ENCODE measurements at regions not wholly inside any gene's neighbourhood (a gene's known extent, or its start where the extent isn't known, plus 50 kb on each side); places are given as distances from the start of the nearest gene placed in this dataset.

DNA sequence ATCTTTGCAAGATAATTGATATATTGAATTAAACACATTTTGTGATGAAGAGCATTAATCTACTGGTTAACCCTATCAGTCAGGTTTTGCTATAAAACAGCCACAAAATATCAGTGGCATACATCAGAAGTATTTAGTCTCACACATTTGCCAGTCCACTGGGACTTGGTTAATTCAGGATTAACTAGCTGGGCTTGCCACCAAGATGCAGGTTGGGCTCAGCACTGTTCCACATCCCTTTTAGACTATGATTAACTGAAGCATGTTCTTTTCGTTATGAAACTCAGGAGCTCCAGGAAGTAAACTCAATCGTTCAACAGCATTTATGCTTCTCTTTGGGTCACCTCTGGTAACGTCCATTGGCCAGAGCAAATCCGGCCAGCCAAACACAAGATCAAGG lies 538.1 kb upstream of the HS3ST1 start:
- TF ChIP-seq PAX8 (CRISPR knock-in tag; IDR thresholded peaks at IDR 0.05; ENCODE audit: borderline replicate concordance) (no peak), ZNF101 (CRISPR knock-in tag; IDR thresholded peaks at IDR 0.05; ENCODE audit: borderline replicate concordance, low read depth) (no peak), ZNF484 (CRISPR knock-in tag; IDR thresholded peaks at IDR 0.05; ENCODE audit: borderline replicate concordance, low read depth) (no peak), SRY (CRISPR knock-in tag; IDR thresholded peaks at IDR 0.05) (no peak)
- TF ChIP-seq, protein P1, sequence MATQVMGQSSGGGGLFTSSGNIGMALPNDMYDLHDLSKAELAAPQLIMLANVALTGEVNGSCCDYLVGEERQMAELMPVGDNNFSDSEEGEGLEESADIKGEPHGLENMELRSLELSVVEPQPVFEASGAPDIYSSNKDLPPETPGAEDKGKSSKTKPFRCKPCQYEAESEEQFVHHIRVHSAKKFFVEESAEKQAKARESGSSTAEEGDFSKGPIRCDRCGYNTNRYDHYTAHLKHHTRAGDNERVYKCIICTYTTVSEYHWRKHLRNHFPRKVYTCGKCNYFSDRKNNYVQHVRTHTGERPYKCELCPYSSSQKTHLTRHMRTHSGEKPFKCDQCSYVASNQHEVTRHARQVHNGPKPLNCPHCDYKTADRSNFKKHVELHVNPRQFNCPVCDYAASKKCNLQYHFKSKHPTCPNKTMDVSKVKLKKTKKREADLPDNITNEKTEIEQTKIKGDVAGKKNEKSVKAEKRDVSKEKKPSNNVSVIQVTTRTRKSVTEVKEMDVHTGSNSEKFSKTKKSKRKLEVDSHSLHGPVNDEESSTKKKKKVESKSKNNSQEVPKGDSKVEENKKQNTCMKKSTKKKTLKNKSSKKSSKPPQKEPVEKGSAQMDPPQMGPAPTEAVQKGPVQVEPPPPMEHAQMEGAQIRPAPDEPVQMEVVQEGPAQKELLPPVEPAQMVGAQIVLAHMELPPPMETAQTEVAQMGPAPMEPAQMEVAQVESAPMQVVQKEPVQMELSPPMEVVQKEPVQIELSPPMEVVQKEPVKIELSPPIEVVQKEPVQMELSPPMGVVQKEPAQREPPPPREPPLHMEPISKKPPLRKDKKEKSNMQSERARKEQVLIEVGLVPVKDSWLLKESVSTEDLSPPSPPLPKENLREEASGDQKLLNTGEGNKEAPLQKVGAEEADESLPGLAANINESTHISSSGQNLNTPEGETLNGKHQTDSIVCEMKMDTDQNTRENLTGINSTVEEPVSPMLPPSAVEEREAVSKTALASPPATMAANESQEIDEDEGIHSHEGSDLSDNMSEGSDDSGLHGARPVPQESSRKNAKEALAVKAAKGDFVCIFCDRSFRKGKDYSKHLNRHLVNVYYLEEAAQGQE (IDR thresholded peaks at IDR 0.05; ENCODE audit: borderline replicate concordance in 1 of 2, low read depth in 1 of 2, low read length in 2 of 2): no peak
- TF ChIP-seq, protein P2, sequence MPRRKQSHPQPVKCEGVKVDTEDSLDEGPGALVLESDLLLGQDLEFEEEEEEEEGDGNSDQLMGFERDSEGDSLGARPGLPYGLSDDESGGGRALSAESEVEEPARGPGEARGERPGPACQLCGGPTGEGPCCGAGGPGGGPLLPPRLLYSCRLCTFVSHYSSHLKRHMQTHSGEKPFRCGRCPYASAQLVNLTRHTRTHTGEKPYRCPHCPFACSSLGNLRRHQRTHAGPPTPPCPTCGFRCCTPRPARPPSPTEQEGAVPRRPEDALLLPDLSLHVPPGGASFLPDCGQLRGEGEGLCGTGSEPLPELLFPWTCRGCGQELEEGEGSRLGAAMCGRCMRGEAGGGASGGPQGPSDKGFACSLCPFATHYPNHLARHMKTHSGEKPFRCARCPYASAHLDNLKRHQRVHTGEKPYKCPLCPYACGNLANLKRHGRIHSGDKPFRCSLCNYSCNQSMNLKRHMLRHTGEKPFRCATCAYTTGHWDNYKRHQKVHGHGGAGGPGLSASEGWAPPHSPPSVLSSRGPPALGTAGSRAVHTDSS (CRISPR knock-in tag; conservative IDR thresholded peaks at IDR 0.05): no peak
- H3K4me2 ChIP-seq (ENCODE audit: low read depth, low read length): no peak overlapping the region
- no peak for DNase-seq (ENCODE audit: low spot score)
- ChIA-PET POLR2A (no interaction called here), CTCF (ENCODE audit: low intra/inter-chr PET ratio, low total read pairs) (no interaction called here)
- ATAC-seq: no peak
- WGBS (ENCODE audit: low lambda C conversion rate): 0% methylated on average over 4 of the region's 4 CpGs
- in situ Hi-C loops (cut with HindIII; ENCODE audit: extremely low pct_ligation_motif_present, low pct_unique_long_range_greater_than_20kb) (no loop called here), intact Hi-C loops (cut with micrococcal nuclease; ENCODE audit: unreplicated experiment) (no loop called here)
- no peak overlapping the region for H3K4me3 ChIP-seq (replicated peaks in 1 of 3; ENCODE audit: insufficient read depth in 1 of 3, low read depth in 2 of 3, low read length in 3 of 3)
- H3K79me2 ChIP-seq (ENCODE audit: insufficient read depth, low read length): no peaks in the 10 kb centered on the region
- no peak overlapping the region for H2AFZ ChIP-seq (ENCODE audit: low read length)
- peaks cover 95% of the 10 kb centered on the region for H3K9me3 ChIP-seq (ENCODE audit: low read length)
- no peak overlapping the region for H3K27ac ChIP-seq (ENCODE audit: extremely low read length, insufficient read depth, low read length)
- H3K27me3 ChIP-seq (ENCODE audit: control insufficient read depth in 1 of 2, insufficient read depth in 2 of 2, low read length in 2 of 2): no peaks in the 10 kb centered on the region; a peak in 1 of 5 replicates
- no peaks in the 10 kb centered on the region for H4K20me1 ChIP-seq (ENCODE audit: insufficient read depth, low read length)
- no peaks in the 10 kb centered on the region for H3K36me3 ChIP-seq (replicated peaks in 1 of 2; ENCODE audit: control insufficient read depth in 1 of 2, insufficient read depth in 2 of 2, low read length in 2 of 2)
- H3K9ac ChIP-seq (ENCODE audit: insufficient read depth, low read depth, low read length): no peak overlapping the region
- BruUV-seq (replicated peaks): no TSS peak
- H3K4me1 ChIP-seq (ENCODE audit: insufficient read depth, low read length): no peaks in the 10 kb centered on the region
- FAIRE-seq: no peak

All from HepG2 (cell line).